ENCODE measurements at regions not wholly inside any gene's neighbourhood (a gene's known extent, or its start where the extent isn't known, plus 50 kb on each side); places are given as distances from the start of the nearest gene placed in this dataset.

DNA sequence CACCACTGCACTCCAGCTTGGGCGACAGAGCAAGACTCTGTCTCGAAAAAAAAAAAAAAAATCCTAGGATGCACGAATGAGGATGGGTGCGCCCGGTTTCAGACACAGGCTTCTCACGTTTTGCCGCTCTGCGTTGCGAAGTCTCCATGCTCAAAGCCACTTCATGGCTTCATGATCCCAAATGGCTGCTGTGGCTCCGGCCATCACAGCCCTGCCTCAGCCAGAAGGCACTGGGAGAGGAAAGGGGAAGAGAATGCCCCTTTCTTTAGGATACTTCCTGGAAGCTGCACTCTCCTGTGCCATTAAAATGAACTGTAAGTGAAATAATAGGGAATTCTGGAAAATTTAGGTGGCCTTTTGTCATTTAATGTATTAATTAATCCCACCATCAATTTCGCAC lies 116.4 kb upstream of the ANO1 start:
- H3K23me2 ChIP-seq (ENCODE audit: low read depth, low read length): no peaks in the 10 kb centered on the region
- H2BK120ac ChIP-seq (replicated peaks; ENCODE audit: low read depth, low read length): no peak overlapping the region
- TF ChIP-seq POLR2A (IDR thresholded peaks at IDR 0.05; ENCODE audit: control extremely low read depth in 1 of 2, low read depth in 2 of 2, low read length in 2 of 2) (no peak), EP300 (IDR thresholded peaks at IDR 0.05; ENCODE audit: borderline replicate concordance in 1 of 2, low read depth in 2 of 2, low read length in 2 of 2) (no peak), BRCA1 (IDR thresholded peaks at IDR 0.05; ENCODE audit: low read depth, low read length) (no peak), SP2 (IDR thresholded peaks at IDR 0.05; ENCODE audit: low read length) (no peak), BACH1 (IDR thresholded peaks at IDR 0.05; ENCODE audit: low read length) (no peak), PHF8 (conservative IDR thresholded peaks at IDR 0.05; ENCODE audit: low read depth, low read length) (no peak), CTBP2 (IDR thresholded peaks at IDR 0.05; ENCODE audit: borderline replicate concordance, insufficient read depth, insufficient read length, low read length) (no peak), HDAC2 (IDR thresholded peaks at IDR 0.05; ENCODE audit: borderline replicate concordance in 1 of 2, low read depth in 2 of 2, low read length in 2 of 2) (peak in 1 of 2 experiments; percentile 43; a peak in 1 of 4 replicates)
- TF ChIP-seq, protein P1, sequence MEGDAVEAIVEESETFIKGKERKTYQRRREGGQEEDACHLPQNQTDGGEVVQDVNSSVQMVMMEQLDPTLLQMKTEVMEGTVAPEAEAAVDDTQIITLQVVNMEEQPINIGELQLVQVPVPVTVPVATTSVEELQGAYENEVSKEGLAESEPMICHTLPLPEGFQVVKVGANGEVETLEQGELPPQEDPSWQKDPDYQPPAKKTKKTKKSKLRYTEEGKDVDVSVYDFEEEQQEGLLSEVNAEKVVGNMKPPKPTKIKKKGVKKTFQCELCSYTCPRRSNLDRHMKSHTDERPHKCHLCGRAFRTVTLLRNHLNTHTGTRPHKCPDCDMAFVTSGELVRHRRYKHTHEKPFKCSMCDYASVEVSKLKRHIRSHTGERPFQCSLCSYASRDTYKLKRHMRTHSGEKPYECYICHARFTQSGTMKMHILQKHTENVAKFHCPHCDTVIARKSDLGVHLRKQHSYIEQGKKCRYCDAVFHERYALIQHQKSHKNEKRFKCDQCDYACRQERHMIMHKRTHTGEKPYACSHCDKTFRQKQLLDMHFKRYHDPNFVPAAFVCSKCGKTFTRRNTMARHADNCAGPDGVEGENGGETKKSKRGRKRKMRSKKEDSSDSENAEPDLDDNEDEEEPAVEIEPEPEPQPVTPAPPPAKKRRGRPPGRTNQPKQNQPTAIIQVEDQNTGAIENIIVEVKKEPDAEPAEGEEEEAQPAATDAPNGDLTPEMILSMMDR (IDR thresholded peaks at IDR 0.05; ENCODE audit: control extremely low read depth in 1 of 3, insufficient read depth in 1 of 3, low read depth in 1 of 3, low read length in 3 of 3): no peak
- TF ChIP-seq, protein P2, sequence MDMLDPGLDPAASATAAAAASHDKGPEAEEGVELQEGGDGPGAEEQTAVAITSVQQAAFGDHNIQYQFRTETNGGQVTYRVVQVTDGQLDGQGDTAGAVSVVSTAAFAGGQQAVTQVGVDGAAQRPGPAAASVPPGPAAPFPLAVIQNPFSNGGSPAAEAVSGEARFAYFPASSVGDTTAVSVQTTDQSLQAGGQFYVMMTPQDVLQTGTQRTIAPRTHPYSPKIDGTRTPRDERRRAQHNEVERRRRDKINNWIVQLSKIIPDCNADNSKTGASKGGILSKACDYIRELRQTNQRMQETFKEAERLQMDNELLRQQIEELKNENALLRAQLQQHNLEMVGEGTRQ (IDR thresholded peaks at IDR 0.05; ENCODE audit: low read length): no peak

More for the DNA sequence above, 116.4 kb upstream of the ANO1 start:
- no peak overlapping the region for H3K56ac ChIP-seq (replicated peaks; ENCODE audit: insufficient read length, low read depth, low read length)
- H2BK5ac ChIP-seq (ENCODE audit: low read depth, low read length): no peak overlapping the region
- H2BK15ac ChIP-seq (ENCODE audit: low read length): no peak overlapping the region
- peaks cover 0 to 27% (median 16%) of the 10 kb centered on the region in 4 experiments; a peak in 6 of 7 replicates for H3K4me1 ChIP-seq (replicated peaks in 1 of 4; ENCODE audit: control insufficient read depth in 3 of 4, insufficient read depth in 4 of 4, low read length in 3 of 4)
- no peak overlapping the region for H4K5ac ChIP-seq (ENCODE audit: insufficient read length, low read depth, low read length)
- no peak overlapping the region for H2AFZ ChIP-seq (ENCODE audit: low read length)
- POLR2A ChIA-PET (ENCODE audit: partially characterized antibody): no interaction called here
- H3K79me2 ChIP-seq (ENCODE audit: control insufficient read depth in 1 of 2, insufficient read depth in 2 of 2, low read length in 2 of 2): no peaks in the 10 kb centered on the region
- H3K9me3 ChIP-seq (ENCODE audit: insufficient read depth in 2 of 2, low read depth in 1 of 2, low read length in 1 of 2): peaks cover 0 to 5% of the 10 kb centered on the region in 2 experiments; a peak in 1 of 4 replicates
- no peak overlapping the region for H3K14ac ChIP-seq (ENCODE audit: insufficient read length)
- H2BK20ac ChIP-seq (ENCODE audit: low read length): no peak overlapping the region
- WGBS, 2 experiments (ENCODE audit: extremely low coverage in 1 of 2, insufficient coverage in 1 of 2, insufficient read length in 1 of 2, insufficient replicate concordance in 2 of 2, low coverage in 1 of 2, low lambda C conversion rate in 2 of 2, missing lambda C conversion rate in 1 of 2): 89% methylated on average over 11 of the region's 11 CpGs; no CpG with 5 or more reads in 1 of the 2 experiments
- H2BK12ac ChIP-seq (ENCODE audit: low read depth, low read length): no peak overlapping the region
- H4K20me1 ChIP-seq (replicated peaks in 1 of 2; ENCODE audit: control insufficient read depth in 1 of 2, insufficient read depth in 2 of 2, low read length in 2 of 2): no peaks in the 10 kb centered on the region
- FAIRE-seq: no peak
- no peak overlapping the region for H3K9ac ChIP-seq (replicated peaks in 1 of 4; ENCODE audit: extremely low read depth in 1 of 4, low read depth in 3 of 4, low read length in 3 of 4)
- H3K4me3 ChIP-seq (ENCODE audit: extremely low read depth in 1 of 4, insufficient read depth in 2 of 4, low read depth in 3 of 4, low read length in 4 of 4): no peak overlapping the region
- H3K27ac ChIP-seq (ENCODE audit: low read depth, low read length): no peak overlapping the region
- no peak overlapping the region for H3K18ac ChIP-seq (ENCODE audit: extremely low read depth, low read length)
- no peaks in the 10 kb centered on the region for H3K36me3 ChIP-seq (ENCODE audit: control insufficient read depth in 2 of 4, insufficient read depth in 4 of 4, low read length in 3 of 4)
- DNase-seq (ENCODE audit: low read depth in 1 of 2, low spot score in 2 of 2): no peak
- H3K4me2 ChIP-seq (ENCODE audit: insufficient read depth in 1 of 2, low read depth in 2 of 2, low read length in 2 of 2): no peak overlapping the region
- no peak overlapping the region; the same call in 1 of the 2 replicates for H4K8ac ChIP-seq (ENCODE audit: extremely low read depth, insufficient read depth, low read length)
- H3K27me3 ChIP-seq (replicated peaks in 1 of 4; ENCODE audit: control insufficient read depth in 3 of 4, extremely low read depth in 1 of 4, insufficient read depth in 3 of 4, low read length in 3 of 4): no peaks in the 10 kb centered on the region; a peak in 3 of 7 replicates
- CTCF ChIA-PET (ENCODE audit: partially characterized antibody): interaction anchor here (0.9 to 4.9 kb wide), 4 partner anchors 13 to 234 kb away, joined by 4 to 40 read pairs (median 4); no protein-coding TSS in a partner anchor
- H2AK5ac ChIP-seq (ENCODE audit: low read depth, low read length): no peak overlapping the region
- no peak overlapping the region for H3K23ac ChIP-seq (ENCODE audit: insufficient read length)
- H4K91ac ChIP-seq (replicated peaks; ENCODE audit: insufficient read length, low read length): no peak overlapping the region
- no peak overlapping the region for H3K4ac ChIP-seq (replicated peaks; ENCODE audit: insufficient read length, low read depth, low read length)
- no peaks in the 10 kb centered on the region for H3K79me1 ChIP-seq (ENCODE audit: low read depth, low read length)
